Heart left ventricle (tissue), 16 donors: ENCODE measurements at regions not wholly inside any gene's neighbourhood (a gene's known extent, or its start where the extent isn't known, plus 50 kb on each side); places are given as distances from the start of the nearest gene placed in this dataset.

Experiments
- ATAC-seq, 4 donors: fragments of 200-7000 bp; cut with Tn5 transposase; one replicate each; pipeline ENCODE4 v1.9.1; 2020 to 2022; ENCODE audit warnings: moderate library complexity in 4 of 4, mild to moderate bottlenecking in 3 of 4, moderate number of reproducible peaks in 1 of 4
- DNase-seq, 5 donors: peaks; one replicate each; pipeline ENCODE4 v3.0.0-alpha.2; 2020
- H3K27ac ChIP-seq, 12 donors: fragments of 200-600 bp; sonication (generic) in 4 of 12; one replicate each; pipeline versions ENCODE4 v1.5.0 to v1.8.0; 2016 to 2022; ENCODE audit warnings: mild to moderate bottlenecking in 2 of 12
- H3K27me3 ChIP-seq, 9 donors: fragments of 200-600 bp; sonication (generic) in 2 of 9; one replicate each; pipeline versions ENCODE4 v1.5.1 to v1.8.0; 2016 to 2022; ENCODE audit warnings: mild to moderate bottlenecking in 3 of 9
- H3K36me3 ChIP-seq, 9 donors: fragments of 200-600 bp; sonication (generic) in 2 of 9; one replicate each; pipeline versions ENCODE4 v1.5.0 to v1.8.0; 2018 to 2022; ENCODE audit warnings: mild to moderate bottlenecking in 2 of 9
- H3K4me1 ChIP-seq, 12 donors: fragments of 200-600 bp; sonication (generic) in 4 of 12; one replicate each; pipeline versions ENCODE4 v1.5.0 to v1.8.0; 2016 to 2022; ENCODE audit warnings: mild to moderate bottlenecking in 3 of 12
- H3K4me3 ChIP-seq, 12 donors: fragments of 200-600 bp; sonication (generic) in 4 of 12; one replicate each; pipeline versions ENCODE4 v1.5.0 to v1.8.0; 2017 to 2022; ENCODE audit warnings: mild to moderate bottlenecking in 9 of 12, moderate library complexity in 4 of 12
- H3K9me3 ChIP-seq, 12 donors: fragments of 200-600 bp; sonication (generic) in 4 of 12; one replicate each; pipeline versions ENCODE4 v1.5.0 to v1.8.0; 2016 to 2022; ENCODE audit warnings: mild to moderate bottlenecking in 1 of 12
- CTCF ChIP-seq, 12 donors: fragments of 200-600 bp; sonication (generic) in 4 of 12; IDR thresholded peaks; one replicate each; pipeline versions ENCODE4 v1.5.0 to v1.8.0; 2018 to 2022; ENCODE audit warnings: antibody characterized with exemption in 12 of 12, mild to moderate bottlenecking in 5 of 12
- POLR2A ChIP-seq, 2 donors: fragments of 450-650 bp; IDR thresholded peaks; one replicate each; pipeline ENCODE4 v1.6.1; 2017; ENCODE audit warnings: antibody characterized with exemption in 2 of 2, mild to moderate bottlenecking in 2 of 2, moderate library complexity in 2 of 2
- WGBS, 4 donors: extraction: QIAGEN DNeasy Blood & Tissue Kit in 2 of 4; methylation state at CpG; one replicate each; pipeline versions ENCODE4 v1.1.5 to v1.1.7; 2013 to 2018; 5-methylcytosine and 5-hydroxymethylcytosine counted together
- intact Hi-C, 10 donors: fragments of 100-400 bp; cut with DNase I; formaldehyde crosslinking; loops; one replicate each; pipeline versions ENCODE4 v1.11.1 to v1.14.2; 2022
- donor health status: ischemic (EF 13 %, LVEDD 7.1; RV severe dilation, severe dysfunction).
- donor health status: healthy with polysubstance abuse.
- donor health status: DM: no; HTN: yes; CAD: no.
- donor health status: DM: no; HTN: no; CAD: no.
- donor health status: ischemic (EF 25% LVEDD 6.9; RV normal size, moderate dysfunction).
- donor health status: ischemic (EF 25% LVEDD 5.7; RV mildly dilated, moderate dysfunction).
- donor health status: healthy.
- donor health status: DM: yes; HTN: yes; CAD: no.
- donor health status: ischemic (EF 35%, LVEDD 5.7; RV mildly dilated, moderate dysfunction).
- donor health status: nonischemic (EF 11% LVEDD 7.7; RV severe dilation, severe dysfunction).
- donor health status: DM: yes; HTN: yes; CAD: no.
- donor health status: PGD.
- donor health status: ischemic (EF 29% LVEDD 5.4; RV normal size, mild dysfunction).
- donor health status: nonischemic (EF 23%, LVEDD 6.1; RV moderate dilation, normal function).

GRCh38 chr6:165847407-165848085 is 184.5 kb upstream of the PDE10A start:
- DNase-seq: peak in 2 of 5 donors; percentile 24 to 48
- H3K36me3 ChIP-seq: no peaks in the 10 kb centered on the region
- H3K4me1 ChIP-seq: peaks cover 0 to 18% (median 4%) of the 10 kb centered on the region in 12 donors
- intact Hi-C loops: loop anchor here in 5 of 10 donors (2.0 to 10.0 kb wide), 5 partner anchors 40 to 407 kb away; partner anchors contain the start of gene PDE10A (in 1 of the 5)
- no peak overlapping the region for H3K4me3 ChIP-seq
- H3K27me3 ChIP-seq: peaks cover 0 to 13% (median 4%) of the 10 kb centered on the region in 9 donors
- H3K27ac ChIP-seq: peak overlapping the region in 4 of 12 donors; percentile 18 to 58 (median 46)
- ATAC-seq: peak in 2 of 4 donors; percentile 28 to 38
- TF ChIP-seq POLR2A (IDR thresholded peaks at IDR 0.05): no peak
- TF ChIP-seq CTCF (IDR thresholded peaks at IDR 0.05): no peak
- WGBS, 4 donors: 67 to 74% (median 73%) methylated on average over 14 of the region's 14 CpGs
- H3K9me3 ChIP-seq: no peaks in the 10 kb centered on the region

GRCh38 chr6:165846123-165846966 is 183.3 kb upstream of the PDE10A start:
- peak in 2 of 4 donors; percentile 19 to 40 for ATAC-seq
- no peaks in the 10 kb centered on the region for H3K9me3 ChIP-seq
- peak in 1 of 5 donors; percentile 21 for DNase-seq
- H3K36me3 ChIP-seq: no peaks in the 10 kb centered on the region
- peaks cover 0 to 18% (median 4%) of the 10 kb centered on the region in 12 donors for H3K4me1 ChIP-seq
- H3K27me3 ChIP-seq: peaks cover 0 to 5% (median 0%) of the 10 kb centered on the region in 9 donors
- intact Hi-C loops: loop anchor here in 3 of 10 donors (5.0 to 10.0 kb wide), 3 partner anchors 39 to 182 kb away; partner anchors contain the start of gene PDE10A (in 1 of the 3)
- H3K4me3 ChIP-seq: peak overlapping the region in 11 of 12 donors; percentile 10 to 55 (median 42)
- WGBS, 4 donors: 50 to 59% (median 52%) methylated on average over 22 of the region's 22 CpGs
- H3K27ac ChIP-seq: peak overlapping the region in 11 of 12 donors; percentile 1 to 58 (median 37)
- no peak for TF ChIP-seq POLR2A (IDR thresholded peaks at IDR 0.05)
- TF ChIP-seq CTCF (IDR thresholded peaks at IDR 0.05): no peak

GRCh38 chr6:165845493-165845892 is 182.5 kb upstream of the PDE10A start:
- DNase-seq (no peak), ATAC-seq (no peak)
- TF ChIP-seq CTCF (IDR thresholded peaks at IDR 0.05): no peak
- TF ChIP-seq POLR2A (IDR thresholded peaks at IDR 0.05): no peak
- WGBS, 4 donors: 82 to 92% (median 86%) methylated on average over 3 of the region's 3 CpGs
- H3K36me3 ChIP-seq: no peaks in the 10 kb centered on the region
- H3K27me3 ChIP-seq: peaks cover 0 to 3% (median 0%) of the 10 kb centered on the region in 9 donors
- no peaks in the 10 kb centered on the region for H3K9me3 ChIP-seq
- intact Hi-C loops: loop anchor here in 3 of 10 donors (5.0 to 10.0 kb wide), 3 partner anchors 38 to 181 kb away; partner anchors contain the start of gene PDE10A (in 1 of the 3)
- H3K27ac ChIP-seq: no peak overlapping the region
- no peak overlapping the region for H3K4me3 ChIP-seq
- peaks cover 0 to 18% (median 4%) of the 10 kb centered on the region in 12 donors for H3K4me1 ChIP-seq
